ENCODE measurements at regions not wholly inside any gene's neighbourhood (a gene's known extent, or its start where the extent isn't known, plus 50 kb on each side); places are given as distances from the start of the nearest gene placed in this dataset.

GRCh38 chr12:113565368-113565767, 93.7 kb upstream of the LHX5 start:
- TF ChIP-seq CTCF (IDR thresholded peaks at IDR 0.05) (no peak), POLR2AphosphoS5 (IDR thresholded peaks at IDR 0.05) (no peak), EP300 (IDR thresholded peaks at IDR 0.05) (no peak), POLR2A (IDR thresholded peaks at IDR 0.05) (no peak)
